HG02973 (cell line): ENCODE measurements at regions not wholly inside any gene's neighbourhood (a gene's known extent, or its start where the extent isn't known, plus 50 kb on each side); places are given as distances from the start of the nearest gene placed in this dataset.

ENCODE experiments used
- ATAC-seq: cut with Tn5 transposase; IDR thresholded peaks from one replicate; pipeline ENCODE4 v1.9.1; 2021; ENCODE audit warnings: moderate library complexity; ENCODE audit not compliant: unreplicated experiment

DNA sequence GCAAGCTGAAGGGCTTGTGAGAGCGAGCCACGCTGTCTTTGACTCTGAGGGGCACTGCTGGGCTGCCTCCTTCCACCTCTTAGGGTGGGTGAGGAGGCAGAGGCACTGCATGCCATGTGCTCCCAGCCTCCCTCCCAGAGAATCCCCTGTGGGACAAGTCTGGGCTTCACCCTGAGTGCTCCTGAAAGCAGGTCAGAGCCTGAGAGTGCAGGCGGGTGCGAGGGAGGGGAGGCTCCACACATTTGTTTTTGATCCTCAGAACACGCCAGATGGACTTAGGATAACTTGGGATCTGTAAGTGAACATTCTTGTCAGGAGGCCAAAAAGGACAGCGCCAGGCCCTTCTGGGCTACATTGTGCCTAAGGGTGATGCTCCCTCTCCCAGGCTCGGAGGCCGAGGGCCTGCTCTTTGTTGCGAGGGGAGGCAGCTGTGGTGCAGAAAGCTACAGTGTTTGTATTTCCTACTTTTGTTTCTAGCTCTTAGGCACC is 155.4 kb downstream of the TMX1 start:
- ATAC-seq: no peak

DNA sequence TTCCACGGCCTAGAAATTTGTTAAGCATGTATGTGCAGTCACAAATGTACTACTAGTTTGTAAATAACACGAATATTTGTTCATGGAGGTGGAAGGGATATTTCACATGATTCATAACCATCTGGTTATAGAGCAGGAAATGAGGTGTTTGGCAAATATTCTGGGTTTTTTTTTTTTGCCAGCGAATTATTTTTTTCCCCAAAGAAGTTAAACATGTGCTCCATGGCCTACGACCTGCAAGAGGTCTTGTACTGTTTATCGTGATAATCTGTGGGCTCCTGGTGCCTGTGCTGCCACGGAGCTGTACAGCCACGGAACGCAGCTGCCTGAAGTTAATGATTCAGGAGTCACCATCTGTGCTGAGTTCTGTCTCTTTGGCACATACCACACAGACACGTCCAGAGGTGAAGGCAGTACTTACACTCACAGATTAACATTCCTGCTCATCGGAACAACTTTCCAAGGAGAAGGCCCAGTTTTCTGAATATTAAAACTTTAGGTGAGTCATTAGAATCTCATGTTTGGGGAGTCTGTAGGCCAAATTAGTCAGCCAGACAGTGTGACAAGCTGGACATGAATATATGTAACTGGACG is 156.3 kb downstream of the TMX1 start:
- ATAC-seq: no peak

GRCh38 chr14:51398898-51399297 is 158.9 kb downstream of the TMX1 start:
- no peak for ATAC-seq

DNA sequence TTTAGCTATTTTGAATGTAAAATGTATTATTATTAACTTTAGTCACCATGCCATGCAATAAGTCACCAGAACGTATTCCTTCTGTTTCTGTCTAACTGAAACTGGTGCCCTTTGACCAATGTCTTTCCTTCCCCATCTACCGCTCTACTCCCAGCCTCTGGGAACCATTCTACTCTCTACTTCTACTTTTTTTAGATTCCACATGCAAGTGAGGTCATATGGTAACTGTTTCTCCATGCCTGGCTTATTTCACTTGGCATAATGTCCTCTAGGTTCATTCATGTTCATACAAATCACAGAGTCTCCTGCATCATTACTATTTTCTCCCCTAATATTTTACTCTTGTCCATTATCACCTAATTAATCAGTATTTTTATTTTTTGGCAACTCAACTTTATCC is 160.1 kb downstream of the TMX1 start:
- ATAC-seq: no peak

DNA sequence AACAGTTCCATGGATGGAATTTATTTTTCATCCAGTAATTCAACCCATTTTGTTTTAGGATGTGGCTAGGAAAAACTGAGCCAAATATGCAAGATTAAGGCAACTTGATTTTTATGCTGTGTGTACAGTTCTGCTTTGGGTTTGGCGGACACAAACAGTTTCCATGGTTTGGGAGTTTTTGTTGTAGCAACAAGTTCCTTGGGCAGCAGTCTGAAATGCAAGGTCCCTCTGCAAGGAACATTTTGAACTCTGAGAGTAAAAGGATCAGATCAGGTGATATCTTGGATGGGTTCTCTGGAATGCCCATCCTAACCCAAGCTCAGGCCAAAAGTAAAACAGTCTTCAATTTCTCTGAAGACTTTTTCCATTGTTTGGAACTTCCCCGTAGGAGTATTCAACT is 161.2 kb downstream of the TMX1 start:
- no peak for ATAC-seq

- no peak for ATAC-seq
Observed at GRCh38 chr14:51401756-51402155, 161.7 kb downstream of the TMX1 start.

DNA sequence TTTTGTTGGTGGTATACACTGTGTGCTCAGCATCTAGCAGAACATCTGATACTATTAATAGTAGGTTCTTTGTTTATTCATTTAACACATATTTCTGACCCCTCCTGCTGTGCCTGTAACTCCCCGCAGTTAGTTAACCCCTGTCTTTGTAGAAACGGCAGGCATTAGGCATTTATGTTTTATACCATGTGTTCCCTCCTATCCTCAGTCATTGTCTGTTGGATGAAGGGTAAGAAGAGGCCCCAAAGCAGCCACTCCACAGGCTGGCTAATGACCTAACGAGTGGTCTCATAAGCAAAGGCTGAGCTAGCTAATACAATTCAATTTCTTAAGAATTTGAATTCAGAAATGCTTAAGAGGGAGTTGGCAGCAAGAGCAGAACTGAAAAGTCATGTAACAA is 170.8 kb downstream of the TMX1 start:
- ATAC-seq: no peak

- no peak for ATAC-seq
Observed at GRCh38 chr14:51419685-51420084, 179.6 kb downstream of the TMX1 start.

GRCh38 chr14:51422704-51423103 is 182.7 kb downstream of the TMX1 start:
- no peak for ATAC-seq

DNA sequence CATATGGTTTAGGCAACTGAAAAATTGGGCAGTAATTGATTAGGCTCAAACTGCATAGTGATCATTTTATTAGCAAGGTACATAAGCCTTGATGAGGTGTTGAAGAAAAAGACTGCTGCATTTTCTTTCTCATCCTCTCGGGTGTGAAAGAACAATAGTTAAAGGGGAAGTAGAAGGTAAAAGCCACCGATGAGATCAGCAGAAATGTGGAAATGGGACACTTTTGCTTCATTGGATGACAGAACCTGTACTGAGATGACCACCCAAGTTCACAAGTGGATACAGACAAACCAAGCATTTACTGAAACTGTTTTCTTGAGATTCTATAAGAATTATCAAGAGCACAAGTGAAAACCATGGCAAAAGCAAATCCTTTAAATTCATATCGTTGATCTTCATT is 184.0 kb downstream of the TMX1 start:
- ATAC-seq: no peak

- no peak for ATAC-seq
Observed at GRCh38 chr14:51424561-51425251, 184.7 kb downstream of the TMX1 start.

DNA sequence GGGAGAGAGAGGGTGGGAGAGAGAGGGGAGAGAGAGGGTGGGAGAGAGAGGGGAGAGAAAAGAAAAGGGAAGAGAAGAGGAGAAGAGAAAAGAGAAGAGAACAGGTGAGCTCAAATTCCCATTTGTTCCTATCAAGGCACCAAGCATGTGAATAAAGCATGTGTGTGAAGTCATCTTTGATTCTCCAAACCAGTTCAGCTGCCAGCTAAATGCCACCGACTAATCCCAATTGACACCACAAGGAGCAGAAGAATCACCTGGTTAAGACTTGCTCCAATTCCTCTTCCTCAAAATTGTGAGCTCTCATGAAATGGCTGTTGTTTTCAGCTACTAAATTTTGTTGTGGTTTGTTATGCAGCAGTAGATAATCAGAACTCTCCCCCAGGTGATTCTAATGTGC is 188.9 kb downstream of the TMX1 start:
- ATAC-seq: no peak

DNA sequence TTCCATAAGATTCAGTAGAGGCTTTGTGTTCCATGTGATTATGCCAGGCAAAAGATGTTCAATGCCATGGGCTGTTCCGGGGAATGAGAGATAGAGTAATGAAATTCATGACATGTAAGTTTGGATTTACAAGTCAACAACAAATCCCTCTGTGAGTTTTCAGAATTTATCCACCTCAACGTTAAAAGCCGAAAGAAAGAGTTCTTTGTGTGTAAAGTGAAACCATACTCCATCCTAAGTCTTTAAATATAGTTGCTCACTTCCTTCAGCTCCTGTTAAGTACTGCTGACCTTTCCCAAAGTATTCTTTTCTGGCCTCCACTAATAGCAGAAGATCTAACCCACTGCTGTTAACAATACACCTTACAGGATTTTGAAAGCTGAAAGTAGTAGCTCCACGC is 190.0 kb downstream of the TMX1 start:
- no peak for ATAC-seq

DNA sequence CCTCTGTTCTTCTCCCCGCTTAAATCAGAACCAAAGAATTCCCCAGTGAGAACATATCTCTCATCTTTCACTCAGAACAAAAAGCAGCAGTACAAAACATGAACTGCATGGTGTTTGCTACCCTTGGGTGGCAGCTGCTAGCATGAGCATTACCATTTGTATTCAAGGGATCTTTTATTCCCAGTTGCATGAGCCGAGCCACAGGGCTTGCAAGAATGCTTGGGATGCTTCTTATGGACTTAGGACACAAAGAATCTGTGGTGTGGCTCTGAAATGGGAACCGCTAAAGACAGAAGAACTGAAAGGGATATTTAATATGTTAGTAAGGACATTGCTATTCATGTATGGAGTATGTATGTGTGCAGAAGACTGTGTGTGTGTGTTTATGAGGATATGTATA is 190.6 kb downstream of the TMX1 start:
- no peak for ATAC-seq

DNA sequence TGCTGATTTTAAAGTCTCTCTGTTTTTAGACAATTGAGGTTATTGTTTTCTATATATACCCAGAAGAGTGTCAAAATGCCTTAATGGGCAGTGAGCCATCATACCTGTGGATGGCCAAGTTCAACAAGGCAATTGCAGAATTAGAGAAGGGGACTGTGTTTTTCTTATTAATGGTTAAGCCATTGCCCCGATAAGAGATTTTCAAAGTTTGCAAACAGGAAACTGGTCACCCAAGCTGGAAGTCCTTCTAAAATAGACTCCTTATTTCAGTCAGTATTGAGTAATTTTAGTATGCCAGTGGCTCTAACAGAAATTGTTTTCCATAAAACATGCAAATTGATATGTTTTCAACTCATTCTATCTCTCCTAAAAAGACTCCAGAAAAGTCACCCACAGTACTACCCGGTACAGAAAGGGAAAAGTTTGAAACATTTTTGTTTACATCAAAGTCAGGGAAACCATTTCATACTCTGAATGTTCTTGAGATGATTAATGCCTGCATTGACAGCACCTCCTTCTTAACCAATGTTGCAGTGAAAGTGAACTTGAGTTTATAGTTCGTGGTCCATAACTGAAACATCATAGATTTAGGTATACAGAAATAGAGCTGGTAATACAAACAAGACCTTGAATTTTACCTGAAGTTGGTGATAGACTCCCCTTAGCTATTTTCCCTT is 191.1 kb downstream of the TMX1 start:
- peak; percentile 52 for ATAC-seq

DNA sequence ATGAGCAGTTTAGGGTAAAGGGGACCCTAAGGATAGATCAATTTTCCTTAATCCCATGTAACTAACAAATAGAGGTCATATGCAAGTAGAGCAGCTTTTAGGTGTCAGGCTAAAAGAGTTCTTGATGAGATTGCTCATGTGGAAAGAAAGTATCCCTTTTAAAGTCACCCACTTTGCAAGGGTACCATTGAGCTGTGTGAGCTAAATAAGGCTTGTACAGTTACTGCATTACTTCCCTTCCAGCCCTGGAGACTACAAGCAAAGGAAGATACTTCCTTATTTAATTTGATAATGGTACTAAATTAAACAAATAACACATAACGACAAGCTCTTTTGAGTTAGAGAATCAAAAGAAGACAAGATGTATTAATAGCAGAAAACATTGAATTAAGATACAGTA is 191.7 kb downstream of the TMX1 start:
- ATAC-seq: no peak

GRCh38 chr14:51432302-51432948 is 192.4 kb downstream of the TMX1 start:
- no peak for ATAC-seq

DNA sequence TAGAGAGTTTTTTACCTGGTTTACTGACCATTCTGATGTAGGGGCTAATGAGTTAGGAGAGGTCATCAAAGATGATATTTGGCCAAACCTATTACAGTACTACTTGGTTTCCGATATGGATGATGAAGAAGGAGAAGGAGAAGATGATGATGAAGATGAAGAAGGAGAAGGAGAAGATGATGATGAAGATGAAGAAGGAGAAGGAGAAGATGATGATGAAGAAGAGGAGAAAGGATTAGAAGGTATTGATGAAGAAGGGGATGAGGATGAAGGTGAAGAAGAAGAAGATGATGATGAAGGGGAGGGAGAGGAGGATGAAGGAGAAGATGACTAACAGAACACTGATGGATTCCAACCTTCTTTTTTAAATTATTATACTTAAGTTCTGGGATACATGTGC is 196.6 kb downstream of the TMX1 start:
- ATAC-seq: no peak

- no peak for ATAC-seq
Observed at GRCh38 chr14:51439896-51440295, 199.8 kb downstream of the TMX1 start.

- ATAC-seq: no peak
Observed at GRCh38 chr14:51441001-51441400, 201.0 kb downstream of the TMX1 start.

DNA sequence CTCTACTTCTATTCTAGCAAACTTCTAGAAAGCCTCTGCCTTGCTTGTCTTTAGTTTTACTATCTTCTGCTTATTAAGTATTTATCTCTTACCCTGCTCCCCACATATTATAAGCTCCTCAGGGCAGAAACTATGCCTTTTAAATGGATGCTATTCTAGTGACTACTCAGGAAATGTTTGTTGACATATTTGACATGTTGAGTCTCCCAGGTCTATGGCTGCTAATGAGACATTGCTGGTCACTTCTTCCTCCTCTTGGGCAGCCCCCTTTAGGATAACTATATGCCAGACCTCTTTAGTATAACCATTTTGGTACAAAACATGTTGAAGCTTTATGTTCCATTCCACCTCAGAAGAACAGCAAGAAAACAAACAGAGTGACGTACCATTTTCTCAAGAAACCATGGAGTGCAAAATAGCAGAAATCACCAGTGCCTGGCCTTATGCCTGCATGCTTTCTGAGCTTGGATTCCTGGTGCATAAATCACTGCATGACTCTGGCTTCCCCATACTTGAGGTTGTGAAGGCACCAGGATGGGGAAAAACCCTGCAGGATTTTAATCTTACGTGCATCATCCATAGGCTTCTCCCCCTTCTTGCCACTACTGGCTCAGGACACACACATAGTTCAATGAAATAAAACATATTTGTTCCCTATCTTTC is 202.6 kb downstream of the TMX1 start:
- ATAC-seq: no peak
